ENCODE measurements at regions not wholly inside any gene's neighbourhood (a gene's known extent, or its start where the extent isn't known, plus 50 kb on each side); places are given as distances from the start of the nearest gene placed in this dataset.

DNA sequence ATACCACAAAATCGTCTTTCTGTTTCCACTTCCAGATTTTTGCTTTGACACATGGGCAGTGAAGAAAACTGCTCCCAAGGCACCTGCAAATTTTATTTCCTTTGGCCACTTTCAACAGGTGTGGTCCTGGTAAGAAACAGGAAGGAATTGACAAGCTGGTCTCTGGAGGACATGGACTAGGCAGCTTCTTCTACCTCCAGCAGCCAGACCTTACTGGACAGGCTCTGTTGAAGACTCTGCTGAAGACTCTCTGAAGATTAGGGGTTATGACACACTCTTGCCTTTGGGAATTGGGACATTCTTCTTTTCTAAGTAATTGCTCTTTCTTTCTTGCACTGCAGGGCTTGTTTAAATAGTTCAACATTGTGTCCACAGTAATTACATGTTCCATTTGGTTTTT lies 147.7 kb upstream of the DCBLD2 start:
- 63 to 64% methylated on average over 1 of the region's 1 CpG for WGBS, 2 donors
- no peak for DNase-seq (ENCODE audit: low spot score in 2 of 2)
- TF ChIP-seq, protein P1, sequence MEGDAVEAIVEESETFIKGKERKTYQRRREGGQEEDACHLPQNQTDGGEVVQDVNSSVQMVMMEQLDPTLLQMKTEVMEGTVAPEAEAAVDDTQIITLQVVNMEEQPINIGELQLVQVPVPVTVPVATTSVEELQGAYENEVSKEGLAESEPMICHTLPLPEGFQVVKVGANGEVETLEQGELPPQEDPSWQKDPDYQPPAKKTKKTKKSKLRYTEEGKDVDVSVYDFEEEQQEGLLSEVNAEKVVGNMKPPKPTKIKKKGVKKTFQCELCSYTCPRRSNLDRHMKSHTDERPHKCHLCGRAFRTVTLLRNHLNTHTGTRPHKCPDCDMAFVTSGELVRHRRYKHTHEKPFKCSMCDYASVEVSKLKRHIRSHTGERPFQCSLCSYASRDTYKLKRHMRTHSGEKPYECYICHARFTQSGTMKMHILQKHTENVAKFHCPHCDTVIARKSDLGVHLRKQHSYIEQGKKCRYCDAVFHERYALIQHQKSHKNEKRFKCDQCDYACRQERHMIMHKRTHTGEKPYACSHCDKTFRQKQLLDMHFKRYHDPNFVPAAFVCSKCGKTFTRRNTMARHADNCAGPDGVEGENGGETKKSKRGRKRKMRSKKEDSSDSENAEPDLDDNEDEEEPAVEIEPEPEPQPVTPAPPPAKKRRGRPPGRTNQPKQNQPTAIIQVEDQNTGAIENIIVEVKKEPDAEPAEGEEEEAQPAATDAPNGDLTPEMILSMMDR (IDR thresholded peaks at IDR 0.05): no peak
- TF ChIP-seq POLR2A (IDR thresholded peaks at IDR 0.05): no peak
- no peak overlapping the region for H3K4me3 ChIP-seq (ENCODE audit: low read depth, poor library complexity, severe bottlenecking)
- intact Hi-C loops (cut with DNase I; ENCODE audit: low total_unique reads): no loop called here

DNA sequence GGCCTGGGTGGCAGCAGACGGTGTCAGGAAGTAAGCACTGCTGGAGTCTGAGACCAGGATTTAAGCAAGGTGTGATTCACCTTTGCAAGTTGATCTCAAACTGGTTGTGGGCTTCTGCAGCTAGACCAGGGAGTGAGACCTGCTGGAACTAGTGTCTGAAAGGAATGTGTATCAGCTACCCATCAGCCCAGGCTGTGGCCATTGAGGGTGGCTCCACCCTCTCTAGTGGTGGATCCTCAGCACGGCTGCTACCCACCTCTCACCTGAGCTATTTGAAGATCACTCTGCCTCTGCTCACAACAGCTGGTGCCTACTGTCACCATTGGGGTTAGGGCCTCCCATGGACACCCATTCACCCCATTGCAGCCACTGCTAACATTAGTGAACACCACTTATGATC lies 140.3 kb upstream of the DCBLD2 start:
- no peak overlapping the region for H3K4me3 ChIP-seq (ENCODE audit: low read depth, poor library complexity, severe bottlenecking)
- no peak for DNase-seq (ENCODE audit: low spot score in 2 of 2)
- 92 to 100% methylated on average over 2 of the region's 2 CpGs for WGBS, 2 donors
- intact Hi-C loops (cut with DNase I; ENCODE audit: low total_unique reads): no loop called here
- TF ChIP-seq POLR2A (IDR thresholded peaks at IDR 0.05): no peak
- TF ChIP-seq, protein P1 (IDR thresholded peaks at IDR 0.05): no peak

DNA sequence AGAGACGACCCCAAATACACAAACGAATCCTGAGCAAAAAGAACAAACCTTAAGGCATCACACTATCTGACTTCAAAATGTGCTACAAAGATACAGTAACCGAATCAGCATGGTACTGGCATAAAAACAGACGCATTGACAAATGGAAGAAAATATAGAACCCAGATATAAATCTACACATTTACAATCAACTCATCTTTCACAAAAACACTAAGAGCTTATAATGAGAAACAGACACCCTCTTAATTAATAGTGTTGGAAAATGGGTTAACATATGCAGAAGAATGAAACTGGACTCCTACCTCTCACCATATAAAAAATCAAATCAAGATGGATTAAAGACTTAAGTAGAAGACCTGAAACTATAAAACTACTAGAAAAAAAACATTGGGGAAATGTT lies 130.3 kb upstream of the DCBLD2 start:
- DNase-seq (ENCODE audit: low spot score in 2 of 2): no peak
- no peak overlapping the region for H3K4me3 ChIP-seq (ENCODE audit: low read depth, poor library complexity, severe bottlenecking)
- intact Hi-C loops (cut with DNase I; ENCODE audit: low total_unique reads): no loop called here
- TF ChIP-seq, protein P1 (IDR thresholded peaks at IDR 0.05): no peak
- TF ChIP-seq POLR2A (IDR thresholded peaks at IDR 0.05): no peak
- WGBS, 2 donors: 72 to 83% methylated on average over 4 of the region's 4 CpGs

DNA sequence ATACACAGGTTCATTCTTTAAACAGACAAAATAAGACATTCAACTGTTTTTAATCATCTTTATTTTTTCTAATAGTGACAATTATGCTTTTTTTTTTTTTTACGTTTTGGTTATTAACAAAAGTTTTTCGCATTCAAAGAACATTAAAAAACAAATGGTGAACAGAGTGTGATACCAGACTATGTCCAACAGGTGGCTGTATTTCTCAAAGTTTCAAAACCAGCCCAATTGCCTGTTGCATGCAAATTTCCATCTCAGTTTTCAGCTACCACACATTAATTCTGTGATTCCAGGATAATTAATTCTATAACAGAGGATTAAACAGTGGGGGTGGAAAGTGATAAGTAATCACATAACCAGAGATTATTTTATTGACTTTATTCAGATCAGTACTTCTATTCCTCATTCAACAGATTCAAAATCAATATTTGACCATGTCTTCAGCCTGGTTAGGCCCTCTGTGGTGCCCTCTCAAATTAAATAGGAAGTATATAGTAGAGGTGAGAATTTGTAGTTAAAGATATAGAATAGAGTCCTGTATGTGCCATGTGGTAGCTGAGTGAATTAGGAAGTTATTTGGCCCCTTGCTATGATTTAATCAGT lies 122.2 kb upstream of the DCBLD2 start:
- H3K4me3 ChIP-seq (ENCODE audit: low read depth, poor library complexity, severe bottlenecking): no peak overlapping the region
- no peak for TF ChIP-seq POLR2A (IDR thresholded peaks at IDR 0.05)
- TF ChIP-seq, protein P1 (IDR thresholded peaks at IDR 0.05): no peak
- intact Hi-C loops (cut with DNase I; ENCODE audit: low total_unique reads): no loop called here
- no peak for DNase-seq (ENCODE audit: low spot score in 2 of 2)
- 12 to 23% methylated on average over 2 of the region's 2 CpGs for WGBS, 2 donors

DNA sequence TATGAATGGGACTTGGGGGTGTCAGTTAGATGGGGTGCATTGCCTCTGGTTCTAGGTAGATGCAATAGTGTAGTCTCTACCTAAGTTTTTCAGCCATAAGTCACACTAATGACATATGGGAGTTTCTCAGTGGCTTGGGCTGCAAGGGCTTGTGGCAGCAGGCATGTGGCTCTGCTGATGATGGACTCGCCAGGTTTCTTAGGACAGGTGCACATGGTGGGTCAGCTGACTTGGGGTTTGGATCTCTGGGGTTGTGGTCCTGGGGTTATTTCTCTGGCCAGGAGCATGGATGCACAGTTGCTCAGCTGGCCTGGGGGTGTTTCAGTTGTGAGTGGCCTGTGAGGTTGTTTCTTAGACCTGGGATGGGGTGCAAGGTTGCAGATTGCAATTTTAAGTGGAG lies 120.0 kb upstream of the DCBLD2 start:
- WGBS, 2 donors: 86 to 92% methylated on average over 1 of the region's 1 CpG
- H3K4me3 ChIP-seq (ENCODE audit: low read depth, poor library complexity, severe bottlenecking): no peak overlapping the region
- no peak for TF ChIP-seq POLR2A (IDR thresholded peaks at IDR 0.05)
- intact Hi-C loops (cut with DNase I; ENCODE audit: low total_unique reads): no loop called here
- DNase-seq (ENCODE audit: low spot score in 2 of 2): no peak

DNA sequence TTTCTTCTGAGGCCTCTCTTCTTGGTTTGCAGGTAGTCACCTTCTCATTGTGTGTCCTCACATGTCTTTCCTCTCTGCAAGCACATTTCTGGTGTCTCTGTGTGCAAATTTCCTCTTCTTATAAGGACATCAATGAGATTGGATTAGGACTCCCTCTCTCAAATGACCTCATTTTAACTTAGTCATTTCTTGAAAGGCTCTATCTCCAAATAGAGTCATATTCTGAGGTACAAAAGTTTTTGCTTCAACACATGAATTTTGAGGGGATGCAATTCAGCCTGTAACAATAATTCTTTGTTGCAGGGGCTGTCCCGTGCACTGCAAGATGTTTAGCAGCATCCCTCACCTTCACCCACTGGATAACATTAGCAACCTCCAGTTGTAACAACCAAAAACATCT lies 115.0 kb upstream of the DCBLD2 start:
- intact Hi-C loops (cut with DNase I; ENCODE audit: low total_unique reads): no loop called here
- DNase-seq (ENCODE audit: low spot score in 2 of 2): no peak
- no peak for TF ChIP-seq POLR2A (IDR thresholded peaks at IDR 0.05)
- TF ChIP-seq, protein P1 (IDR thresholded peaks at IDR 0.05): no peak
- H3K4me3 ChIP-seq (ENCODE audit: low read depth, poor library complexity, severe bottlenecking): no peak overlapping the region
- 81 to 96% methylated on average over 1 of the region's 1 CpG for WGBS, 2 donors
